Activated naive CD4-positive, alpha-beta T cell treated with Interleukin-2 at 50 U/mL for 16 hours (primary cell): ENCODE measurements at regions not wholly inside any gene's neighbourhood (a gene's known extent, or its start where the extent isn't known, plus 50 kb on each side); places are given as distances from the start of the nearest gene placed in this dataset.

ENCODE experiments used
- DNase-seq: peaks from one replicate; pipeline ENCODE4 v3.0.0-alpha.2; 2020

GRCh38 chr14:101123618-101124510 lies 220.3 kb upstream of the RTL1 start:
- no peak for DNase-seq

- DNase-seq = no peak
Observed at GRCh38 chr14:101124815-101125214, 221.3 kb upstream of the RTL1 start.

- DNase-seq = no peak
Observed at GRCh38 chr14:101125313-101125712, 221.8 kb upstream of the RTL1 start.

- DNase-seq = no peak
Observed at GRCh38 chr14:101125719-101126651, 222.5 kb upstream of the RTL1 start.

GRCh38 chr14:101126731-101127130 lies 223.2 kb upstream of the RTL1 start:
- no peak for DNase-seq

GRCh38 chr14:101127224-101127623 lies 223.7 kb upstream of the RTL1 start:
- no peak for DNase-seq

GRCh38 chr14:101128478-101129321 lies 225.2 kb upstream of the RTL1 start:
- no peak for DNase-seq

GRCh38 chr14:101129521-101130167 lies 226.1 kb upstream of the RTL1 start:
- no peak for DNase-seq

GRCh38 chr14:101130861-101131260 lies 227.3 kb upstream of the RTL1 start:
- no peak for DNase-seq

GRCh38 chr14:101131451-101131916 lies 228.0 kb upstream of the RTL1 start:
- DNase-seq = no peak

- DNase-seq = no peak
Observed at GRCh38 chr14:101132051-101132571, 228.6 kb upstream of the RTL1 start.

- no peak for DNase-seq
Observed at GRCh38 chr14:101132588-101132987, 229.1 kb upstream of the RTL1 start.

GRCh38 chr14:101133068-101133467 lies 229.5 kb upstream of the RTL1 start:
- no peak for DNase-seq

GRCh38 chr14:101134161-101134631 lies 230.7 kb upstream of the RTL1 start:
- DNase-seq = no peak

- no peak for DNase-seq
Observed at GRCh38 chr14:101134851-101135433, 231.4 kb upstream of the RTL1 start.

- DNase-seq = no peak
Observed at GRCh38 chr14:101135796-101136742, 232.5 kb upstream of the RTL1 start.

- DNase-seq = no peak
Observed at GRCh38 chr14:101137234-101137633, 233.7 kb upstream of the RTL1 start.

GRCh38 chr14:101147848-101148247 lies 244.3 kb upstream of the RTL1 start:
- no peak for DNase-seq

- DNase-seq = no peak
Observed at GRCh38 chr14:101150039-101150610, 246.6 kb upstream of the RTL1 start.
